ENCODE measurements at regions not wholly inside any gene's neighbourhood (a gene's known extent, or its start where the extent isn't known, plus 50 kb on each side); places are given as distances from the start of the nearest gene placed in this dataset.

DNA sequence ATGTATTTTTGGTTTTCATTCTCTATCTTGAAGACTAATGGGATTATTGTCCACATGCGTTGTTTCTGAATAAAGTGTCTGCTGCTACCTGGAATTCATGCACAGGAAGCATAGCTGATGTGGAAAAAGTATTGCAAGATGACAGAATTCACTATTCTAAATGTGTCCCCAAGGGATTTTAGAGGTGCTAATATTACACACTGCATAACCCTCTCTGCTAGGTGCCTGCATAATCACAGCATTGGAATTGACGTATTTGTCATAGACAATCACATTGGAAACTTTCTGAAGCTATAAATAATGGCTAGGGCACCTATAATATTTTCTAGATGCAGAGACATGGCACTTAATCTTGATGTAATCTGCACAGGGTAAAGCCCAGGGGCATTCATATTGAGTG is 496.1 kb downstream of the JRKL start:
- intact Hi-C loops (cut with micrococcal nuclease) (no loop called here), dilution Hi-C loops (cut with HindIII; ENCODE audit: low sequenced_read_pairs, unreplicated experiment) (no loop called here)

More for the DNA sequence above, 496.1 kb downstream of the JRKL start:
- Histone ChIP-seq H4K91ac (ENCODE audit: insufficient read depth, low read depth, low read length) (no peak overlapping the region), H2AK5ac (ENCODE audit: low read depth, low read length) (no peak overlapping the region), H3K9me3 (ENCODE audit: control insufficient read depth, insufficient read depth, low read length) (no peaks in the 10 kb centered on the region), H2BK120ac (ENCODE audit: low read depth, low read length) (no peak overlapping the region), H3K4me2 (ENCODE audit: low read depth, low read length) (no peak overlapping the region), H3K27ac (ENCODE audit: insufficient read depth, low read length) (no peak overlapping the region), H3K9ac (ENCODE audit: low read depth, low read length) (no peak overlapping the region), H2BK20ac (ENCODE audit: low read depth, low read length) (no peak overlapping the region), H3K36me3 (ENCODE audit: control insufficient read depth, insufficient read depth, low read length) (no peaks in the 10 kb centered on the region), H4K8ac (ENCODE audit: low read depth in 2 of 2, low read length in 2 of 2) (no peak overlapping the region), H2AK9ac (replicated peaks; ENCODE audit: low read depth, low read length, poor library complexity) (no peak overlapping the region), H4K20me1 (ENCODE audit: insufficient read depth, low read length) (no peaks in the 10 kb centered on the region), H3K14ac (replicated peaks; ENCODE audit: low read depth, low read length) (no peak overlapping the region), H4K5ac (ENCODE audit: low read depth, low read length) (no peak overlapping the region), H3K9me1 (ENCODE audit: insufficient read depth, low read length) (no peaks in the 10 kb centered on the region), H3K4ac (ENCODE audit: low read depth, low read length) (no peak overlapping the region), H3K79me1 (ENCODE audit: low read depth in 1 of 2, low read length in 2 of 2) (no peaks in the 10 kb centered on the region), H3K56ac (ENCODE audit: extremely low read depth, insufficient read depth, low read length) (no peak overlapping the region), H3K23ac (ENCODE audit: low read depth, low read length) (no peak overlapping the region), H2AFZ (replicated peaks; ENCODE audit: low read length, poor library complexity) (no peak overlapping the region), H2BK15ac (ENCODE audit: low read depth, low read length) (no peak overlapping the region), H3K4me3 (ENCODE audit: insufficient read depth, low read depth, low read length) (no peak overlapping the region), H3K27me3 (ENCODE audit: control insufficient read depth, insufficient read depth, low read length) (no peaks in the 10 kb centered on the region), H3K4me1 (ENCODE audit: control insufficient read depth, insufficient read depth, low read length) (no peaks in the 10 kb centered on the region), H3K18ac (ENCODE audit: low read depth, low read length) (no peak overlapping the region), H2BK5ac (ENCODE audit: low read depth, low read length, poor library complexity, severe bottlenecking) (no peak overlapping the region)
- no TSS peak for BruUV-seq (replicated peaks)
- in situ Hi-C loops (cut with MboI; ENCODE audit: low sequenced_read_pairs) = no loop called here
- CTCF ChIA-PET = no interaction called here
- no peak for DNase-seq
- no peak for ATAC-seq (ENCODE audit: low read depth)
- TF ChIP-seq MAFK (IDR thresholded peaks at IDR 0.05; ENCODE audit: low read depth, low read length) = no peak
- TF ChIP-seq RFX5 (IDR thresholded peaks at IDR 0.05; ENCODE audit: low read depth, low read length) = no peak
- TF ChIP-seq, protein P1, sequence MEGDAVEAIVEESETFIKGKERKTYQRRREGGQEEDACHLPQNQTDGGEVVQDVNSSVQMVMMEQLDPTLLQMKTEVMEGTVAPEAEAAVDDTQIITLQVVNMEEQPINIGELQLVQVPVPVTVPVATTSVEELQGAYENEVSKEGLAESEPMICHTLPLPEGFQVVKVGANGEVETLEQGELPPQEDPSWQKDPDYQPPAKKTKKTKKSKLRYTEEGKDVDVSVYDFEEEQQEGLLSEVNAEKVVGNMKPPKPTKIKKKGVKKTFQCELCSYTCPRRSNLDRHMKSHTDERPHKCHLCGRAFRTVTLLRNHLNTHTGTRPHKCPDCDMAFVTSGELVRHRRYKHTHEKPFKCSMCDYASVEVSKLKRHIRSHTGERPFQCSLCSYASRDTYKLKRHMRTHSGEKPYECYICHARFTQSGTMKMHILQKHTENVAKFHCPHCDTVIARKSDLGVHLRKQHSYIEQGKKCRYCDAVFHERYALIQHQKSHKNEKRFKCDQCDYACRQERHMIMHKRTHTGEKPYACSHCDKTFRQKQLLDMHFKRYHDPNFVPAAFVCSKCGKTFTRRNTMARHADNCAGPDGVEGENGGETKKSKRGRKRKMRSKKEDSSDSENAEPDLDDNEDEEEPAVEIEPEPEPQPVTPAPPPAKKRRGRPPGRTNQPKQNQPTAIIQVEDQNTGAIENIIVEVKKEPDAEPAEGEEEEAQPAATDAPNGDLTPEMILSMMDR (conservative IDR thresholded peaks at IDR 0.05; ENCODE audit: low read depth, low read length) = no peak
- TF ChIP-seq, protein P2, sequence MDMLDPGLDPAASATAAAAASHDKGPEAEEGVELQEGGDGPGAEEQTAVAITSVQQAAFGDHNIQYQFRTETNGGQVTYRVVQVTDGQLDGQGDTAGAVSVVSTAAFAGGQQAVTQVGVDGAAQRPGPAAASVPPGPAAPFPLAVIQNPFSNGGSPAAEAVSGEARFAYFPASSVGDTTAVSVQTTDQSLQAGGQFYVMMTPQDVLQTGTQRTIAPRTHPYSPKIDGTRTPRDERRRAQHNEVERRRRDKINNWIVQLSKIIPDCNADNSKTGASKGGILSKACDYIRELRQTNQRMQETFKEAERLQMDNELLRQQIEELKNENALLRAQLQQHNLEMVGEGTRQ (IDR thresholded peaks at IDR 0.05; ENCODE audit: low read depth, low read length) = no peak
- no peak for TF ChIP-seq MXI1 (IDR thresholded peaks at IDR 0.05; ENCODE audit: borderline replicate concordance, low read depth, low read length)
- no peak for TF ChIP-seq MAZ (IDR thresholded peaks at IDR 0.05; ENCODE audit: borderline replicate concordance, low read depth, low read length)
- no peak for TF ChIP-seq CEBPB (IDR thresholded peaks at IDR 0.05; ENCODE audit: low read depth, low read length)
- no peak for TF ChIP-seq RAD21 (IDR thresholded peaks at IDR 0.05; ENCODE audit: low read length)
- TF ChIP-seq, protein P3, sequence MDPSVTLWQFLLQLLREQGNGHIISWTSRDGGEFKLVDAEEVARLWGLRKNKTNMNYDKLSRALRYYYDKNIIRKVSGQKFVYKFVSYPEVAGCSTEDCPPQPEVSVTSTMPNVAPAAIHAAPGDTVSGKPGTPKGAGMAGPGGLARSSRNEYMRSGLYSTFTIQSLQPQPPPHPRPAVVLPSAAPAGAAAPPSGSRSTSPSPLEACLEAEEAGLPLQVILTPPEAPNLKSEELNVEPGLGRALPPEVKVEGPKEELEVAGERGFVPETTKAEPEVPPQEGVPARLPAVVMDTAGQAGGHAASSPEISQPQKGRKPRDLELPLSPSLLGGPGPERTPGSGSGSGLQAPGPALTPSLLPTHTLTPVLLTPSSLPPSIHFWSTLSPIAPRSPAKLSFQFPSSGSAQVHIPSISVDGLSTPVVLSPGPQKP (IDR thresholded peaks at IDR 0.05; ENCODE audit: borderline replicate concordance, low read depth, low read length) = no peak
- TF ChIP-seq BHLHE40 (IDR thresholded peaks at IDR 0.05; ENCODE audit: low read depth, low read length) = no peak
- TF ChIP-seq CHD1 (IDR thresholded peaks at IDR 0.05; ENCODE audit: low read depth, low read length) = no peak
- no peak for TF ChIP-seq FOS (IDR thresholded peaks at IDR 0.05; ENCODE audit: low read depth, low read length)
- no peak for TF ChIP-seq POLR2A (IDR thresholded peaks at IDR 0.05; ENCODE audit: low read depth, low read length)
- no peak for TF ChIP-seq SMC3 (IDR thresholded peaks at IDR 0.05; ENCODE audit: low read depth, low read length)
- TF ChIP-seq NFE2L2 (IDR thresholded peaks at IDR 0.05; ENCODE audit: low read depth, low read length) = no peak
- no peak for TF ChIP-seq RCOR1 (IDR thresholded peaks at IDR 0.05; ENCODE audit: insufficient replicate concordance, low read length)
- POLR2A ChIA-PET (ENCODE audit: unreplicated experiment) = no interaction called here
- WGBS, 2 experiments (ENCODE audit: extremely low coverage in 2 of 2, insufficient read length in 1 of 2) = no CpG with 5 or more reads among the region's 2 CpGs

Data from IMR-90 (cell line).